ENCODE measurements at regions not wholly inside any gene's neighbourhood (a gene's known extent, or its start where the extent isn't known, plus 50 kb on each side); places are given as distances from the start of the nearest gene placed in this dataset.

DNA sequence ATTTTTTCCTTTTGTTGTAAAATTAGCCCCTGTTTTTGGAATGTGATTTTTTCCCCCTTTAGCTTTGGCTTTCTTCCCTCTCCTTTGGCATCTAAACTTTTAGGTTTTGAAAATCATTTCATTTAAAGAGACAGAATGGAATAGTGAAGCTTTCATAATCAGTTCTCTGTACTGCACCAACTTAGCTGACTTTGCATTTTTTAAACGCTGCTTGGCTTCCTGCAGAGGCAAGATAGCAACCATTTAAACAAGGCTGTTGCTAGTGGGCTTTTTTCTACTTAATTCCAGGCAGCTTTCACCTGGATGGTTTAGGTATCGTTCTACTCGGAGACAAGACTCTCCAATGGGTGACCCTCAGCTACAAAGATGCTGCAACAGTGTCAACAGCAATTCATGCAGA is 267.9 kb upstream of the PKDCC start:
- DNase-seq (ENCODE audit: low spot score) = no peak

- DNase-seq (ENCODE audit: low spot score) = peak; percentile 31
Observed at GRCh38 chr2:41782306-41783158, 265.3 kb upstream of the PKDCC start.

- no peak for DNase-seq (ENCODE audit: low spot score)
Observed at GRCh38 chr2:41784496-41784895, 263.3 kb upstream of the PKDCC start.

- DNase-seq (ENCODE audit: low spot score) = no peak
Observed at GRCh38 chr2:41785251-41786022, 262.4 kb upstream of the PKDCC start.

- peak; percentile 16 for DNase-seq (ENCODE audit: low spot score)
Observed at GRCh38 chr2:41791523-41791922, 256.3 kb upstream of the PKDCC start.

- no peak for DNase-seq (ENCODE audit: low spot score)
Observed at GRCh38 chr2:41803361-41803760, 244.5 kb upstream of the PKDCC start.

GRCh38 chr2:41806286-41806685 is 241.5 kb upstream of the PKDCC start:
- DNase-seq (ENCODE audit: low spot score) = no peak

DNA sequence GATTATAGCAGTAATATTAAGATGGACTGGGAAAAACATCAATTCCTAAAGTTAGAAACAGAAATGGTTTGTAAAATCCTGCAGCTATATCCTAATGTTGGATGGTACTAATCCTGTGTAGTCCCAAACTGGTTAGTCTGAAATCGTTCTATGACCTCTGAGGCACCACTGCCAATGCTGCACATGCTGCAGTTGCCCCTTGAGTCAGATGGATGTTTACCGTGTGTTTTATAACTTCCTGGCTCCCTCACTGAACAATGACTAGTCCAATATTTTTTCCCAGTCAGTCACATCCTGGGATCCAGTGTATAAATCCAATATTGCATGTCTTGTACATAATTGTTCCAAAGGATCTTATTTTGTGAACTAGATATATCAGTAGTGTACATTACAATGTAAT is 226.7 kb upstream of the PKDCC start:
- no peak for DNase-seq (ENCODE audit: low spot score)

DNA sequence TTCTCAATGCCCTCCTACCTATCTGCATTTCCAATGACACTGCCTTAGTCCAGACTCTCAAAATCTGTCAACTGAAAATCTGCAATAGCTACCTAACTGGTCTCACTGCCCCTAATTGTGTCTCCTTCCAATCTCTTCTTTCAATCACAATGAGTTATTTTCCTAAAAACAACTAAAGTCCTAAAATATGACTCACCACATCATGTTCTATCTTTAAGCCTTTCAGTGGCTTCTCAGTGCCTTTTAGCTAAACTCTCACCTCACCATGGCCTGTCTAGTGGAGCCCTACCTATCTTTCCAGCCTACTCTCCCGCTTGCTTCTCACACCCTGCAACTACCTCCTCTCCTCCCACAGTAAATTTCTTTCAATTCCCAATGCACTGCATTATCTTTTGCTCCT is 220.9 kb upstream of the PKDCC start:
- DNase-seq (ENCODE audit: low spot score) = no peak

- no peak for DNase-seq (ENCODE audit: low spot score)
Observed at GRCh38 chr2:41827354-41827971, 220.4 kb upstream of the PKDCC start.

- no peak for DNase-seq (ENCODE audit: low spot score)
Observed at GRCh38 chr2:41828052-41828643, 219.7 kb upstream of the PKDCC start.

GRCh38 chr2:41829052-41829451 is 218.8 kb upstream of the PKDCC start:
- no peak for DNase-seq (ENCODE audit: low spot score)

- no peak for DNase-seq (ENCODE audit: low spot score)
Observed at GRCh38 chr2:41830600-41830999, 217.2 kb upstream of the PKDCC start.

GRCh38 chr2:41832218-41832617 is 215.6 kb upstream of the PKDCC start:
- DNase-seq (ENCODE audit: low spot score) = no peak

GRCh38 chr2:41835401-41835800 is 212.4 kb upstream of the PKDCC start:
- no peak for DNase-seq (ENCODE audit: low spot score)

GRCh38 chr2:41836948-41837347 is 210.9 kb upstream of the PKDCC start:
- DNase-seq (ENCODE audit: low spot score) = peak; percentile 46

GRCh38 chr2:41837610-41838009 is 210.2 kb upstream of the PKDCC start:
- DNase-seq (ENCODE audit: low spot score) = no peak

DNA sequence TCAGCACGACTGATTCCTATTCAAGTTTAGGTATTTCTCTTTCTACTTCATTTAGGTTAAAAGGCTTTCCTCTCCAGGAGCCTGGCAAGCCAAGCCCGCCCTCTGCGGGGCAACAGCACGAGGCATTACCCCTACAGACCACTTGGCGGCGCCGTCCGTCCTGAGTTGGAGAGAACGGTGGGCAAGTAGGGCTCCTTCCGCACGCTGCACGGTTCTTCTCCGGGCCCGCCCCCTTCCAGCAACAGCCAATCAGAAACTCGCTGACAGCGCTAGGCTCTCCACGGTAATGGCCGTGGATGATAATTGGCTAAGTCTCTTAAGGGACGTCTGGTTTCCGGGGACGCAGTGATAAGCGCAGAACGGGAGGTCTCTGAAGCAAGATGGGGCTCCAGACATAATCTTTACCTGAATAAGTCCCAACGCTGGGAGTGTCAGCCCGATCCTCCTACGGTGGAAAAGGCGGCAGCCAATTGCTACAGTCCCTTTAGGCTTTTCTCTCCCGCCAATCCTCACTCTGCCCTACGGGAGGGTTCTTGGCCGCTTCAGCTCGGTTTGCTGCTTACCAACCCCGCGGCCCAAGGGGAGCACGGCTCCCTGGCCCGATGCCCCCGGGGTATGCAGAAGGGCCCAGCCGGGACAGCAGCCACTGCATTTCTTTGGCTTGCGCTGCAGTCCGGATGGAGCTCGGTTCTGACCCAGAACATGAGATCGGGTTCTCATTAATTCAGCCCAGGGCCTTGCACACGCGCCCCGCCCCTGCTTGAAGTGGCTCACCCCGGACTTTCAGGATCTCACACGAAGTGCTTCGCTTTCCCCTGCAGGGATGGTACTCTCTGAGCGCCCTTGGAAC is 206.9 kb upstream of the PKDCC start:
- DNase-seq (ENCODE audit: low spot score) = peak; percentile 96

DNA sequence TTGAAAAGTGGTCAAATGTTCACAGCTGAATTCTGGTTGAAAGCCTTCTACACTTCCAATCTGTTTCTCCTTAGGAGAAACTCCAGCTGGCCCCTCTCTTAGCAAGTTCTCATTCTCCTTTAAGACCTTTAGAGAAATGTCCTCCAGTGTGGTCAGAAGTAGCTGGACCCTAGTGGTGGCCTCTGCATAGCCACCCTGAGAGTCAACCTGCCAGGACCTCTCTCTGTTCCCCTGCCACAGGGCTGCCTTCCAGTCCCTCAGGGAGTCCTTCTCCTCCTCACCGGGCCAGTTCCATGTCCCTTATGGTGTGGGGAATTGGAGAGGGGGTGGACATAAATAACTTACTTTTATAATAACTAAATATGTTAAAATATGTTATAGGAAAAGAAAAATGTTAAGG is 200.9 kb upstream of the PKDCC start:
- no peak for DNase-seq (ENCODE audit: low spot score)

DNA sequence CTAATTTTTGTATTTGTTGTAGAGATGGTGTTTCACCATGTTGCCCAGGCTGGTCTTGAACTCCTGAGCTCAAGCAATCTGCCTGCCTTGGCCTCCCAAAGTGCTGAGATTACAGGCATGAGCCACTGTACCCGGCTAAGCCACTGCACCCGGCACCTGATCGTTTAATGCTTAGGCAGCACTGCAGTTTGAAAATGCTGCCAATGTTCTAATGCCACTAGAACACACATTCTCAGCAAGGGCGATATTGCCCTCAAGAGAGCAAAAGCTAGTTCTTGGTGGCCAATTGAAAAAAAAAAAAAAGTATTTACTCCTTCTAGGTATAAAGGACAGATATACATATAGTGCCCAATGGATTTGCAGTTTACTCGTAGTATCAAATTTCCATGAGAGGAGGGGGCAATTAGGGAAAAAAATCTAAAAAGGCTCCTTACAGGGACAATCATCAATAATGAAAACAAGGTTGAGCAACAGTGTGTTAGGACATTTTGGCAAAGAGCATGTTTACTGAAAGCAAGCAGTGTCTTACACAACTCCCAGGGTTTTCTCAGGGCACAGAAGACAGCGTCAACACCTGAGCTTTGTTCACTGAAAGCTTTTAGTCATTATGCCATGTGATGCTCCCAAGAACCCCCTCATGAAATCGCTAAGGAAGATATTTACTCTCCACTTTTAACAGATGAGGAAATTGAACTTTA is 199.9 kb upstream of the PKDCC start:
- no peak for DNase-seq (ENCODE audit: low spot score)

GRCh38 chr2:41851554-41851953 is 196.3 kb upstream of the PKDCC start:
- no peak for DNase-seq (ENCODE audit: low spot score)
